HG03095 (cell line): ENCODE measurements at regions not wholly inside any gene's neighbourhood (a gene's known extent, or its start where the extent isn't known, plus 50 kb on each side); places are given as distances from the start of the nearest gene placed in this dataset.

ENCODE experiments used
- ATAC-seq: cut with Tn5 transposase; IDR thresholded peaks from one replicate; pipeline ENCODE4 v1.9.1; 2021; ENCODE audit warnings: moderate library complexity; ENCODE audit not compliant: unreplicated experiment

DNA sequence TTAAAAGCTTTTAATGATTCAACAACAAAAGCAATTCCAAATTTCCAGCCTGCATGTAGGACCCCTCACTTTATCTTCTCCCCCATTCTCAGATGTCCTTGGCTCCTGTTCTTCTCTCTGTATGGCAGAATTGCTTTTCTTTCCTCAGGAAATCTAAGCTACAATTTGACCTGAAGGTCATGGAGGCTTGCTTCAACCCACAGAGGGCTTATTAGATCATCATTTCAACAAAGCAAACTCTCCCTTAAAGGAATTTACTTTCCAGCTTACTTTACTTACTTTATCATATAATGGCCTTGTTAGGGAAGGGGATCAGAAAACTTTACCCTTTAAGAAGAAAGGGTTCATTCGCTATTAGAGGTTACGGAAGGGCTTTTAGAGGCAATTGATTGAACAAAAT is 211.5 kb downstream of the RAD51AP2 start:
- ATAC-seq: no peak

DNA sequence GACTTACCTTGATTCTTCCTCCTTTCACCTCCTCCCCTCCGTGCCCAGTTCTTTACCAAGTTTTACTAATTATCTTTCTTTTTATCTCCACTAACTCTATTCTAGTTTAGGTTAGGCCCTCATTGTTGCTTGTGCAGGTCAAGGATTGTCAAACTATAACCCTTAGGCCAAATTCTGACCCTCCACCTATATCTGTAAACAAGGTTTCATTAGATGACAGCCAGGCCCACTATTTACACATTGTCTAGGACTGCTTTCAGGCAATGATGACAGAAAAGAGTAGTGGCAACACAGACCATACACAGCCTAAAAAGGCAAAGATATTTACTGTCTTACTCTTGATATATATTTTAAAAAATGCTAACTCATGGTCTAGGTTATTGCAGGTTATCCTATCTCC is 212.0 kb downstream of the RAD51AP2 start:
- ATAC-seq: no peak

DNA sequence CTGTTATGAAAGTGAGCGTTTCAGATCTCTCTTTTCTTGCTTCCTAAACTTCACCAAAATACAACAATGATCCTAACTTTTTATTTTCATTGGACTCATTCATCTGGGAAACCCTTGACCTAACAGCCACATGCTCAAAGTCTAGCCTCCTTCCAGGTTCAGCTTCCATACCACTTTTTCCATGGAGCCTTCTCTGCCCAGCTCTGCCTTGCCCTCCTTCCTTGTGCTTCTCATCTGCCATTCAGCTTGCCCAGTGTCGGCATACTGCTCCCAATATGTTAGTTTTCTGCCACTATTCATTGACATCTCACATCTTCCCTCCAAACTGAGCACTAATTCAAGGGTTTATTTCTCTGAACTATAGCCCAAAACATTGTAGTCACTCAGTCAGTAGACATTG is 214.7 kb downstream of the RAD51AP2 start:
- ATAC-seq: no peak

DNA sequence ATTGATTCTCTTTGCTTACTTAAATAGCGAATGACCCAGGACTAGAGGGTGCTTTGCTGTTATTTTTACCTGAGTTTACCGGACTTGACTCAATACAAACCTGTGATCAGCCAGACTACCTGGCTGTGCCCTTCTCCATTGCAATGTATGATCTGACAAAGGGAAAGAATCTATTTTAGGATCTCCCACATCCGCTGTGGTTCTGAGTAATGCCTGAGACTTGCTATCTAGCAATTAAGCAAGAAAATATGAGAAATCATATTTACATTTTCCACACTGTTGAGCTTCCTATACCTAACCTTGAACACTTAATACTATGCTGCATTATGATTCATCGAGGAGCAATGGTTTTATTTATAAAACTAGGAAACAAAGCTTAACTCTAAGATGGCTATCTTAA is 215.2 kb downstream of the RAD51AP2 start:
- no peak for ATAC-seq

DNA sequence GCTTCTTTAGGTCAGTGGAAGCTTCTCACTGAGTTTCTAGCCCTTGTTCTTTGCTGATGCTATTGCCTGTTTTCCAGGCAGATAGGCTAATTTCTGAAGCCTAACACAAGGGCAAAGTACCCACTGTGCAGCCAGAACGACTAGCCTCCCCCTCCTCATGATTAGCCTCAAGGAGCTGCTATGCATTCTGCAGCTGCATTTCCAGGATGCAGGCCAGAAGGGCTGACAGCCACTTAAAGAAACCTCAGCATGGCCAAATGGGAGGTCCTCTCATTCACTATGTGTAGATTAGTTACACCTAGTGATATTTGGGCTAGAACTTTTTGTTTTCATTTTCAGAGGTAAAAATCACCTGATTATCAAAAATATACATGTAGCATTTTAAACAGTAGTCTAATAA is 216.0 kb downstream of the RAD51AP2 start:
- no peak for ATAC-seq

DNA sequence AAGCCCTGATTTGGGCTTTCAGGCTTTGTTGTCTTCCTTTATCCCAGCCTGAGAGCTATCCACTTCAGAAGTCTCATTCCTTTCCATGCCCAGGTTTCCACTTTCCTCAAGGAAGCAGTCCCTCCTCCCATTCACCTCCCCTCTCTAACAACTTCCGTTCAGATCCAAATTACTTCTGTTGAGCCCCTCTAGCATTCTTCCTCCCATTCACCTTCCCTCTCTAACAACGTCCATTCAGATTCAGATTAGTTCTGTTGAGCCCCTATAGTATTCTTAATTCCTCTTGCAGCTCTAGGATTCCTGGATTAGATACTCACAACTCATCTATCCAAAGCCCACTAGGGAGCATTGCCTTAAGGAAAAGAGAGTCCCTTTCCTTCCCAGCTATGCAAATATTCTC is 216.8 kb downstream of the RAD51AP2 start:
- no peak for ATAC-seq

DNA sequence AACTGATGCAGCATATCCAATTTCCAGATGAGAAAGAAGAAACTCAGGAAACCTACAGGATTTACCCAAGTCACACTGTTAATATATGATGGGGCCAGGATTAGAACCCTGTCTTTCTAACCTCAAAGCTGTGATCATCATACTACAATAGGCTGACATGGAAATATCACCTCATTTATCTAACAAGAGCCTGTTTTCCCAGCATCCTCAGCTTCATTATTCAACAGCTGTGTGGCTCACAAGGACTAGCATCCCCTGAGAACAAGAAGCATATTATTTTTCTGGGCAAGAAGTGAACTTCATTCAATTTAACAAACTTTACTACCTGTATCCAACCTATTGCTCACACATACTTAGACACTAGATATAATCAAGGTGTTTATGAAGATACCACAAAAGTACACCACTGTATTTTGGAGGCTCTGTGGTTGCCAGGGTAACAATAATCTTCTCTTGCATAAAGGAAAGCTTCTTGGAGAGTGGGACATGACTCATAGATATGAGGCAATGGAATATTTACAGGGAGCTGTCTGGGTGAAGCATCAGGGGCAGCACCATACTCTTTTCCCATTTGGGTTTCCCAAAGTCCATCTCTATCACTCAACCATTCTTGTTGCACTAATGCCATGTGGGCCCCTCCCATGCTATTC is 218.2 kb downstream of the RAD51AP2 start:
- no peak for ATAC-seq

DNA sequence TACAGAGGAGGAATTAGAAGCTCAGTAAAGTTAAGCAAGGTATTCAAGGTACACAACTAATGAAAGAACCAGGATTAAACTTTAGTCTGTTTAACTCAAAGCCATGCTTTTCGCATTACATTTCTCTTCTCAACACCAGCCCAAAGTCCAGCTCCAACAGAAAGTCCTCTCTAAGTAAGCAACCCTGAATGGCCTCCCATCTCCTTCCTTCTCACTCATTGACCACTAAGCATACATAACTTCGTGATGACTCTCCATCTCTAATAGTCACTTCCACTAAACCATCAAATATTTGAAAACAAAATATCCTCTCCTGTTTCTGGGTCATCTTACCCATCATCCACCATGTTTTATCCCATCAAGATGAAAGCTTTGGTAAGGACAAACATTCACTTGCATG is 219.8 kb downstream of the RAD51AP2 start:
- no peak for ATAC-seq

DNA sequence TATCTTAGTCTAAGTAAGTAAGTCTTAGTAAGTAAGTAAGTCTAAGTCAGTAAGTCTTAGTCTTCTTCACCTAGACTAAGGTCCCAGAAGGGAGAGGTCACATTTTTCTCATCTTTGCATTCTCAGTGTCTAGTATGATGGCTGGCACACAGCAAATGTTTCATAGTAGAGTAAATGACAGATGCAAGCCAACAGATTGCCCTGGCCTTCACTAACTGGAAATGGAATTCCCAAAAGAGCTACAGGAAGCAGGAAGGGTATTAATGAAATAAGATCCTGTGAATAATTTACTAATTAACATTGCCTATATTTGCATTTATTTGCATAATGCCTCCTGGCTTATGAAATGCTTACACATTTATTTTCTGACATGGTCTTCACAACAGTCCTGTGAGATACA is 221.6 kb downstream of the RAD51AP2 start:
- ATAC-seq: no peak

DNA sequence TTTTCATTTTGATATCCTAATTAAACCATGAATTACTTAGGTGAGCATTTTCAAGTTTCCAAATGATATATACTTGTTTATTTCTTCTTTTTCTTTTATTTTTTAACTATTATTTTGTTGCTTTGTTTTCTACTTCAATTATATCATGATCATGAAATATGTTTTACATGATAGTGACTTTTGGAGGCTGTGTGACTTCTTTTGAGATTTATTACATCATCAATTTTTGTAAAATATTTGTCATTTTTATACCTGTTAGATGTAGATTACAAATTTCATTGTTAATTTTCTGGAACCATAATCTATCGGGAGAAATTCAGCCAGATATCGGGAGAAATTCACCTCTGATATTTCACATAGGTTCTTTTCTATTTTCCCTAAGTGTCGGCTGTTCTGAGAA is 228.6 kb downstream of the RAD51AP2 start:
- no peak for ATAC-seq

DNA sequence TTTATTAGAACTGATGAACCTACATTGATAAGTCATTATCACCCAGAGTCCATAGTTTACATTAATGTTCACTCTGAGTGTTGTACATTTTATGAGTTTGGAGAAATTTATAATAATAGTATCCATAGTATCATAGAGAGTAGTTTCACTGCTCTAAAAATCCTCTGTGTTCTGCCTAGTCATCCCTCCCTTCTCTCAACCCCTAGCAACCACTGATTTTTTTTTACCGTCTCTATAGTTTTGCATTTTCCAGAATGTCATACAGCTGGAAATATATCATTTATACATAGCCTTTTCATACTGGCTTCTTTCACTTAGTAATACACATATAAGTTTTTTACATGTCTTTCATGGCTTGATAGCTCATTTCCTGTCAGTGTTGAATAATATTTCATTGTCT is 231.1 kb downstream of the RAD51AP2 start:
- ATAC-seq: no peak

DNA sequence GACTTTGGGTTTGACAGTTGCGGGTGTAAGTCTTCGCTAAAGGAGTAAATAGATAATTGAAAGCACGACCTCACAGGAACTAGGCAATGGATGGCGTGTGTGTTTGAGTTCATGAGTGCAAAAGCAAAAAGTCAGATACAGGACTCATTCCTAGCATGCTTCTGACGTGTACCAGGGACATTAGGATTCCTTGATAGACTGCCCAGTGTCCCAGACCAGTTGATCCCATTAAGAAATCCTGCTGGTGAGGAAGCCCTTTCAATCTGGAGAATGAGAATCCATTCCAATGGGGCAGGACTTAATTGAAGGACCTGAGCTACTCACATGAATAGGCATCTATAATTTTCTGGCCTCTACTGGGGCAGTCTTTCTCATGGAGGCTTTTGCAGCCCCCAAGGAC is 235.4 kb downstream of the RAD51AP2 start:
- ATAC-seq: no peak

DNA sequence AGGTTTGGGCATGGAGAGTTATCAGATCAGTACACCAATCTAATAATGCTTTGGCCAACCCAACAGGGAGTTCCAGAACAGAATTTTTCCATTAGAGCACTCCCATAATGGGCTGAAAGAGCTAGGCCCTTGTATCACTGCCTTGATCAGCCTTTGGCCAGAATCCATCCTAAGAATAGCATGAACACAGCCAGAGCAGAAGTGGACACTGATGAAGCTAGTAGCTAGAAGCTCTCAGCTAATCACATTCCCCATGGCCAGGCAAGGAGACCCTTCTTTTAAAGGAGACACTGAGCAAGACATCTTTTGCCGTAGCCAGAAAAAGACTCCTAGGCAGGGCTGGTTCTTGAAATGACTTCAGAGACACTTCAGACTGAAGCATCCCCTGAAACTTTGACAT is 236.0 kb downstream of the RAD51AP2 start:
- no peak for ATAC-seq

DNA sequence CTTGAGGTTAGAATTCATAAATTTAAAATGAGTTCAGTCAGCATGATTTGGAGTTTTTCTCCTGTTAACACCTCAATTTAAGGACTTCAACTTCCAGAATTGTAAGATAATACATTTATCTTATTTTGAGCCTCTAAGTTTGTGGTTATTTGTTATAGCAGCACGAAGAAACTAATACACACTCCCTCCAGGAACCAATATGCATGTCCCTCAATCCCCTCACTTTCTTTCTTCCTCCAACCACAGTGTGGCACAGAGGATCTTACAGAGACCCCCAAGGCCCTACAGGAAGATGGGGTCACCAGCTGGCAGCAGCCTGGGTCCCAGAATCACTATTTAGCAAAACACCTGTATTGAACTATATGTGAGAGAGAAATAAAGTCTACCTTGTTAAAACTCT is 242.0 kb downstream of the RAD51AP2 start:
- ATAC-seq: no peak

DNA sequence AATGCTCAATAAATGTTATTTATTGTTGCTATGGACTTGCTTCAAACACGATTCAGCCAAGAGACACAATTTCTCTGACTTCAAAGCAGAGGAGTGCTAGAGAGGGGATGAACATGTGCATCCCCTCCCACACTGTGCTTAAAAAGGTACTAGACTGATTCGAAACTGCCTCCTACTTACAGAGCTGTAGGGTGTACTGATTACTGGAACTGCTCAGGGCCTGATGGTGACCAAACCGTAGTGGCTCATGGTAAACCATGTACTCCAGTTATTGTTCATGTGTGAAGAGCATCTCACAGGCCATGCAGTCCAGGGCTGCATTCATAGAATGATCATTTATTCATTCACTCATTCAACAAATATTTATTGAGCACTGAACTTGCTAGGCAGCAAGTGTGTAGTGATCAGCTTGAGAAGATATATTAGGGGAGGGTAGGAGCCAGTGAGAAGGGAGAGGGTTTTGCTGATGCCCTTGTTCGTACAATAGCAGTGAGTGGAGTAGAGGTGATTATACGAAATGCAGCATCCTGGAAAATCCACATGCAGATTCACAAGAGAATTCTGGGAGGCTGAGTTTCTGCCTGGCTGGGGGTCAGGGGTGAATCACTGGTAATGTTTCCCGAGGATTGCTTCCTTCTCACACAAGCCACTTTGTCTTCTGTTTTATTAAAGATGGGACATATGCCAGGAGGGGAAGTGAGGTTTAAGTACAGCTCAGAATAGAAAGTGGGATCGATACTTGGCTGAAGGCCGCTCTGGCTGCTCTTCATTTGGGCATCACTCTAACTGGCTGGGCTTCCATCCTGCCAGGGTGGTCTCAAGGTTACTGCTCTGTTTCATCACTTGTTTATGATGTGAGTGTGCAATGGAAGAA is 245.4 kb downstream of the RAD51AP2 start:
- ATAC-seq: peak; percentile 50

DNA sequence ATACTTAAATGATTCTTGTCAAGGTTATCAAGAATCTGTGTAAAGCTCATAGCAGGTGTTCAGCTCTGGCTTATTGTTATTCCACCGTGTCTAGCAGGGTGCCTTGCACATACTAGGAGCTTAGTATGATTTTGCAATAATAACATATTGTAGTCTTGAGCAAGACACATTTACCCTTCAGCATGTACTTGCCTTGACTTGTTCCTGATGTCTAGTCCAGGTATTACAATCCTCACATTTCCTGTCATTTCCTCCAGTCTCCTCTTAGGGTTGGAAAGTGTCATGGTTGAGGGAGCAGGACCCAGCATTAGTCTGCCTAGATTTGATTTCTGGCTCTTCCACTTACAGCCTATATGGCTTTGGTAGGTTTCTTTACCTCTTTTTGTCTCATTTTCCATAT is 246.1 kb downstream of the RAD51AP2 start:
- ATAC-seq: no peak

DNA sequence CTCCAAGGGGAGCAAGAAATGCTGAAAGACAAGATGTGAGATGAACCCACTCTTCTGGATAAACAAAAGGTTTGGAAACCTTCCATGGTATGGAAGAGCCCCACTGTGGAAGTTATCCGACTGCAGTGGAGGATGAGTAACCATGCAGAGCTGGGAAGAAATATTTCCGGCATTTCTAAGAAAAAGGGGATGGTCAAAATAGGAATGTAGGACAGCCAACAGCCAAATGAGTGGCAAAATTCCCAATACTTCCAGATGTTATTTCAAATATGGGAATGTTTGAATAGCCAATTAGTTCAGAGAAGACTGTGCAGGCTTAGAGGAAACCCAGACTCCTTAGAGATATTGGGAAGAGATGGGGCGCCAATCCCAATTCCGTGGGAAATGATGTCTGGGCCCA is 246.8 kb downstream of the RAD51AP2 start:
- ATAC-seq: no peak

DNA sequence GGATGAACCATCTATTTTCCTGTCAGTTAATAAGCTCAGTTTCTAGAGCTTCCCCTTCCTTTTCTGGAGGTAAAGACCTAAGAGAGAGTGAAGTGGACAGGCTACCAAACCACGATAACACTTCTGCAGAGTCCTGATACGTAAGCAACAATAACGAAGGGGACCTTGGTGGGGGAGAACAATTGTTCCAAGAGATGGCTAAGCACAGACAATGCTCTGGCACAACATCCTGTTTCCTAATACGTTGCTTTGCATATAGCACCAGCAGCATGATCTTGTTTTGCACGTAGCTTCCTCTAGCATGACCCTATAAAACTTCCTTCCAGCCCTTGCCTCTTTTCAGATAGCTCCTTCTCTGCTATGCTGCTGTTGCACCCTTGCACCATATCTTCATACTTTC is 247.3 kb downstream of the RAD51AP2 start:
- peak; percentile 69 for ATAC-seq

DNA sequence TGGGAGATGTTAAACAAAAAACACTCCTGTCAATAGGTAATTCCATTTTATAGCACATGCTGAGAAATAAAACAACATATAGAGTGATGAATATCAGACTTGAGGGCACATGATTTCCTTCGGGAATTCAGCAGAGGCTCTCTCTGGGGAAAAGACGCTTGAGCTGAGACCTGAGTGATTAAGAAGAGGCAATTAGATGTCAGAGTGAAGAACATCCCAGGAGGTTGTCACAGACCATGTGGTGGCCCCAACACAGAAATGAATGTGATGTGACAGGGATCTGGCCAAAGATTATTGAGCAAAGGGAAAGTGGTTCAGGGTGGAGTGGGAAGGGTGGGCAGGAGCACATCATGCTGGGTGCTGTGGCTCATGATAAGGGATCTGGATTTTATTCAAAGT is 254.7 kb downstream of the RAD51AP2 start:
- ATAC-seq: no peak

DNA sequence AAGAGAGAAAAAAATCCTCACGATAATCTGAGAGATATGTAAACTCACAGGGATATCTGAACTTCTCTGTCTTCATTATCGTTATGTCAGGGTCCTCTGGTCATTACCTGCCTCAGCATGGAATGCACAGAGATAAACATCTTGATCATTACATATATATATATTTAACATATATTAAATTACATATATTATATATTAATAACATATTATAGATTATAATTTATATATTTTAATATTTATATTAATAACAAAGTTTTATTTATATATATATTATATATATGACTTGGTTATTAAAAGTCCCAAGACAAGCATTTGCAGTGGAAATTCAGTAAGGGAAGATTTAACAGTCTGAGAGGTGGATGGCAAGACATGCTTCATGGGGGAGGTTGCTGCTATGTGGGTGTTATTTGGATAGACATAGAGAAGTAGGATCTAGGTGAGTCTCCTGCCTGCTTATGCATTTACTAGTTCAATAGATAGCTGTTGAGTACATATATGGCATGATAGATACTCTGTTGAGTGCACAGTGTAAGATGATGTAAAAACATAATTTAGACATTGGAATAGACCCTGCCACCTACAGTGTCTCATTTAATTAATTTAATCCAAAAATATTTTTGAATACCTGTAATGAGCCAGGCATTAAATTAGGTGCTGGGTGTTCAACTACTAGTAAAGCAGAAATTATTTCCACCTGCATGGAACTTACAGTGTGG is 255.2 kb downstream of the RAD51AP2 start:
- no peak for ATAC-seq

DNA sequence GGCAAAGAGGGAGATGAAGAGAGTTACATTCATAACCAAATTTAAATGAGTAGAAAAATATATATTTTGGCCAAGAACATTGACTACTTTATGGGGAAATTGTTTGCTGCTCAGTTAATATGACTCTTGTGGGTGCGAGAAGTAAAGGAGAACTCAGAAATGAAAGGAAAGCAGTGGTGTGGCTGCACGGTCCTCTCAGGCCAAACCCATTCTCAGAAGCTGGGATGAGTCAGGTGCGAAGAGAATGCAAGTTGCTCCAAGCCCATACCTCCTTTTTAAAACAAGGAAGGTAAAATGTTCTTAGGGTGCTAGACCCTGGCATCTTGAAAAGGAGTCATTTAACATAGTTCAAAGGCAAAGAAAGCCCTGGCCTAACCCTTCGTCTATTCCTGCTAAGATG is 258.6 kb downstream of the RAD51AP2 start:
- ATAC-seq: no peak

DNA sequence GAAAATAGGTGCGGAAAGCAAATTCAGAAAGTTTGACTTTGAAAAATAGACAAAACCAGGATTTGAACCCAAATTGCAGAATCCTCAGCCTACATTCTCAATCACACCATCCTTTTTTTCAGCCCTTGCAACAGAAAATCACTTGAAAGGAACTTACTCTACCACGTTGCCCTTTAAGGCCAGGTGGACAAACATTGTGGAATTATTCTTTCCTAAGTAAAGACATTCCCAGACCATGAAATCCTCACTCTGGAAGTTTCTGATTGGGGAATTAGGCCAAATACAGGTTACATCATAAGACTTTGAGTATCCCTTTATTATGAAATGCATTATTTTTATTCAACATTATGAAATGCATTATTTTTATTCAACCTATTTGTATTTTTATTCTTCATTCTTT is 259.4 kb downstream of the RAD51AP2 start:
- ATAC-seq: no peak
